Ishikawa (cell line): ENCODE measurements at regions not wholly inside any gene's neighbourhood (a gene's known extent, or its start where the extent isn't known, plus 50 kb on each side); places are given as distances from the start of the nearest gene placed in this dataset.

Experiments used
- CEBPB ChIP-seq: IDR thresholded peaks from 2 replicates; pipeline ENCODE4 v1.6.1; 2012
- CREB1 ChIP-seq: IDR thresholded peaks from 2 replicates; pipeline ENCODE4 v1.6.1; 2012; ENCODE audit warnings: low read depth
- EGR1 ChIP-seq: IDR thresholded peaks from 2 replicates; pipeline ENCODE4 v1.6.1; 2012
- EP300 ChIP-seq: IDR thresholded peaks from 2 replicates; pipeline ENCODE4 v1.6.1; 2012; ENCODE audit warnings: borderline replicate concordance
- FOXM1 ChIP-seq: IDR thresholded peaks from 2 replicates; pipeline ENCODE4 v1.6.1; 2012; ENCODE audit warnings: low read depth, borderline replicate concordance
- MAX ChIP-seq: IDR thresholded peaks from 2 replicates; pipeline ENCODE4 v1.6.1; 2012
- NFIC ChIP-seq: IDR thresholded peaks from 2 replicates; pipeline ENCODE4 v1.6.1; 2012
- RAD21 ChIP-seq: IDR thresholded peaks from 2 replicates; pipeline ENCODE4 v1.6.1; 2012; ENCODE audit warnings: low read depth
- TAF1 ChIP-seq: IDR thresholded peaks from 2 replicates; pipeline ENCODE4 v1.6.1; 2012; ENCODE audit warnings: low read depth, mild to moderate bottlenecking
- TCF12 ChIP-seq: IDR thresholded peaks from 2 replicates; pipeline ENCODE4 v1.6.1; 2012; ENCODE audit warnings: low read depth
- TEAD4 ChIP-seq: IDR thresholded peaks from 2 replicates; pipeline ENCODE4 v1.6.1; 2012
- YY1 ChIP-seq: IDR thresholded peaks from 2 replicates; pipeline ENCODE4 v1.6.1; 2012; ENCODE audit warnings: low read depth
- ZBTB7A ChIP-seq: IDR thresholded peaks from 2 replicates; pipeline ENCODE4 v1.6.1; 2012; ENCODE audit warnings: low read depth
- TF ChIP-seq, protein P1 (sequence below): IDR thresholded peaks from 2 replicates; pipeline ENCODE4 v1.6.1; 2012; ENCODE audit warnings: low read depth, mild to moderate bottlenecking
- TF ChIP-seq, protein P2 (sequence below): IDR thresholded peaks from 2 replicates; pipeline ENCODE4 v1.6.1; 2012

DNA sequence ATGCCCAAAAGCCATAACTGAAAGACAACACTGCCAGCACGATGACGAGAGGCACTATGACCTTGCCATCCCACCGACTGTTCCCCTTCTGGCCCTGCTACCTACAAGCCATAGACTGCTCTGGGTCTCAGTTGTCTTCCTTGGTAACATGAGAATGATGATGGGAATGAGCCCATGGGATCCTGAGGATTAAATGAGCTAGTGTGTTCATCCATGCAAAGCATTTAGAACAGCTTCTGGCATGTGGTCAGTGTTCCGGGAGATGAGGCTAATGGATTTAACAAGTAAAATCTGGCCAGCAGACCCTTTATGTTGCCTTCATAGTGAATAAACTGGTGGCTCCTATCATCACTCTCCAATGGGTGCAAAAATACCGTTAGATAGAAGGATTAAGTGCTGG is 62.4 kb upstream of the WDR11 start:
- TF ChIP-seq NFIC = no peak
- TF ChIP-seq TCF12 = no peak
- TF ChIP-seq FOXM1 = no peak
- no peak for TF ChIP-seq CREB1
- TF ChIP-seq CEBPB = no peak

DNA sequence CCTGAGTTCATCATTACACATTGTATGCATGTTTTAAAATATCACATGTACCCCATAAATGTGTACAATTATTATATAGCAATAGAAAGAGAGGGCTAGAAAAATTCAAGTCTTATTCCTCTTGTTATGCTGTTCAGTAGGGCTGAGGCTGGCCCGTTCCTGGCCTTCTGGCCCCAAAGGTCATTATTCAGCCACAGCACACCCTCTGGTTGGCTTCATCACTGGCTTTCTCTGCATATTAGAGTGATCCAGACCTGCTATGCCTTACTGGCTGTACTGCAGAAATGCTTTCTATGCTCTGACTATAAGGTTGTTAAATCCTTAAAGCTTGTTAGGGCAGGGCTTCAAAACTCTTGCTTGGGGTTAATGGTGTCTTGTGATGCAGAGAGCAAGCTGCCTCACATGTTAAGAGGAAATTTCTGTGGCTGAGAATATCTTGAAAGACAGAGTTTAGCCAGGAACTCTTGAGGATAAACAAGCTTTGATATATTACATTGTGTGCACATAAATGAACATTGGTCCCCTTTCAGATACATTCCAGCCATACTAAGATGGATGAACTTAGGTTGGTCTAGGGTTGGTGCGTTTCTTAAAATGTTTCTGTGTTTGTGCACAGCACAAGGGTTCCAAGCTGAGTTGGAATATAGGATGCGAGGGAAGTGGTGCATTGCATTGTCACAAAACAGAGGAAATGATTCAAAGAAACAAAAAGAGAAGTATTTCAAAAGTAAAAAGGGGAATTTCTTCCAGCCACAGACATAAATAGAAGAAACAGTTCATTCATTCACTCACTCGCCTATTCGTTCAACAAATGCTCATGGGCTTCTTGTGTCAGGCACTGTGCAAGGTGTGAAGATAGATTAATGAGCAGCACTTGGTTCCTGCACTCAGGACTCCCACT is 61.6 kb upstream of the WDR11 start:
- no peak for TF ChIP-seq CEBPB
- TF ChIP-seq TAF1 = no peak
- no peak for TF ChIP-seq ZBTB7A
- no peak for TF ChIP-seq MAX
- no peak for TF ChIP-seq EGR1
- no peak for TF ChIP-seq RAD21
- TF ChIP-seq NFIC = no peak
- TF ChIP-seq FOXM1 = no peak
- TF ChIP-seq CREB1 = no peak
- TF ChIP-seq TCF12 = no peak
- no peak for TF ChIP-seq EP300
- TF ChIP-seq YY1 = no peak

DNA sequence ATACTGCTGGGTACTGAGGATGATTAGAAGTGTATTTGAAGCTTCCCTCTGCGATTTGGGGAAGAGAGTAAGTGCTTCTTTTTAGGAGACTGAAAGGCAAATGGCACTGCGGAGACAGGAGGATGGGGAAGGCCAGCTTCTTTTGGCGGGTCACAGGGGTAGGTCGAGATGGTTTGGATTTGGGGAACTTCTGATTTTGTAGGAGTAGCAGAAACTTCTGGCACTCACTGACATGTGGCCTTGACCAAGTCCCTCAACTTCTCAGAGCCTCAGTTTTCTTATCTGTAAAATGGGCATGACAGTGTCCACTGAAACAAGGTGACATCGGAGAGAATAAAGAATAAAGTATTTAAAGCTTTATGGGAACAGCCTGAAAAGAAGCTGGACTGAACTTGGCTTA is 59.8 kb upstream of the WDR11 start:
- TF ChIP-seq EGR1 (no peak), NFIC (no peak), TCF12 (no peak), ZBTB7A (no peak), RAD21 (no peak)
- TF ChIP-seq, protein P1, sequence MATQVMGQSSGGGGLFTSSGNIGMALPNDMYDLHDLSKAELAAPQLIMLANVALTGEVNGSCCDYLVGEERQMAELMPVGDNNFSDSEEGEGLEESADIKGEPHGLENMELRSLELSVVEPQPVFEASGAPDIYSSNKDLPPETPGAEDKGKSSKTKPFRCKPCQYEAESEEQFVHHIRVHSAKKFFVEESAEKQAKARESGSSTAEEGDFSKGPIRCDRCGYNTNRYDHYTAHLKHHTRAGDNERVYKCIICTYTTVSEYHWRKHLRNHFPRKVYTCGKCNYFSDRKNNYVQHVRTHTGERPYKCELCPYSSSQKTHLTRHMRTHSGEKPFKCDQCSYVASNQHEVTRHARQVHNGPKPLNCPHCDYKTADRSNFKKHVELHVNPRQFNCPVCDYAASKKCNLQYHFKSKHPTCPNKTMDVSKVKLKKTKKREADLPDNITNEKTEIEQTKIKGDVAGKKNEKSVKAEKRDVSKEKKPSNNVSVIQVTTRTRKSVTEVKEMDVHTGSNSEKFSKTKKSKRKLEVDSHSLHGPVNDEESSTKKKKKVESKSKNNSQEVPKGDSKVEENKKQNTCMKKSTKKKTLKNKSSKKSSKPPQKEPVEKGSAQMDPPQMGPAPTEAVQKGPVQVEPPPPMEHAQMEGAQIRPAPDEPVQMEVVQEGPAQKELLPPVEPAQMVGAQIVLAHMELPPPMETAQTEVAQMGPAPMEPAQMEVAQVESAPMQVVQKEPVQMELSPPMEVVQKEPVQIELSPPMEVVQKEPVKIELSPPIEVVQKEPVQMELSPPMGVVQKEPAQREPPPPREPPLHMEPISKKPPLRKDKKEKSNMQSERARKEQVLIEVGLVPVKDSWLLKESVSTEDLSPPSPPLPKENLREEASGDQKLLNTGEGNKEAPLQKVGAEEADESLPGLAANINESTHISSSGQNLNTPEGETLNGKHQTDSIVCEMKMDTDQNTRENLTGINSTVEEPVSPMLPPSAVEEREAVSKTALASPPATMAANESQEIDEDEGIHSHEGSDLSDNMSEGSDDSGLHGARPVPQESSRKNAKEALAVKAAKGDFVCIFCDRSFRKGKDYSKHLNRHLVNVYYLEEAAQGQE = no peak

DNA sequence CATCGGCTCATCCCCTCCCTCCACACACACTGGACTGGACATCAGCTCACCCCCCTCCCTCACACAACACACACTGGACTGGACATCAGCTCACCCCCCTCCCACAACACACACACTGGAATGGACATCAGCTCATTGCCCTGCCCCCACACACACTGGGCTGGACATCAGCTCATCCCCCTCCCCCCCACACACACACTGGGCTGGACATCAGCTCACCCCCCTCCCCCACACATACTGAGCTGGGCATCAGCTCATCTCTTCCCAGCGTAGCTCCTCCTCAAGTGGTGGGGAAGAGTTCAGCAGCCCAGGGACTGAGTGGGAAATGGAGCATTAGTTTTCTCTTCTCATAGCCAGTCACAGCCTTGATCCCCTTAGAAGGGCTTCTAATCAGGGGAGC is 58.1 kb upstream of the WDR11 start:
- TF ChIP-seq ZBTB7A = no peak
- TF ChIP-seq FOXM1 = no peak
- TF ChIP-seq TEAD4 = no peak
- no peak for TF ChIP-seq CEBPB
- TF ChIP-seq TCF12 = no peak
- TF ChIP-seq RAD21 = no peak
- no peak for TF ChIP-seq EGR1
- TF ChIP-seq, protein P1 = no peak
- no peak for TF ChIP-seq MAX
- TF ChIP-seq, protein P2, sequence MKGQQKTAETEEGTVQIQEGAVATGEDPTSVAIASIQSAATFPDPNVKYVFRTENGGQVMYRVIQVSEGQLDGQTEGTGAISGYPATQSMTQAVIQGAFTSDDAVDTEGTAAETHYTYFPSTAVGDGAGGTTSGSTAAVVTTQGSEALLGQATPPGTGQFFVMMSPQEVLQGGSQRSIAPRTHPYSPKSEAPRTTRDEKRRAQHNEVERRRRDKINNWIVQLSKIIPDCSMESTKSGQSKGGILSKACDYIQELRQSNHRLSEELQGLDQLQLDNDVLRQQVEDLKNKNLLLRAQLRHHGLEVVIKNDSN = no peak
- no peak for TF ChIP-seq YY1
- no peak for TF ChIP-seq TAF1
- TF ChIP-seq EP300 = no peak
- no peak for TF ChIP-seq CREB1
- TF ChIP-seq NFIC = no peak

- TF ChIP-seq TAF1 = no peak
- TF ChIP-seq, protein P2 = no peak
- TF ChIP-seq YY1 = no peak
- no peak for TF ChIP-seq CEBPB
- TF ChIP-seq TEAD4 = no peak
- TF ChIP-seq EGR1 = no peak
- no peak for TF ChIP-seq NFIC
- TF ChIP-seq ZBTB7A = no peak
- no peak for TF ChIP-seq TCF12
- no peak for TF ChIP-seq MAX
- TF ChIP-seq RAD21 = no peak
- no peak for TF ChIP-seq FOXM1
- TF ChIP-seq CREB1 = no peak
- TF ChIP-seq, protein P1 = no peak
These were observed 56.8 kb upstream of the WDR11 start for GRCh38 chr10:120794390-120794789.
